Neuronal stem cell (in vitro differentiated cells): ENCODE measurements at regions not wholly inside any gene's neighbourhood (a gene's known extent, or its start where the extent isn't known, plus 50 kb on each side); places are given as distances from the start of the nearest gene placed in this dataset.

Experiments
- DNase-seq: peaks from one replicate; pipeline ENCODE4 v3.0.0-alpha.2; 2013; ENCODE audit warnings: low spot score
- H2AFZ ChIP-seq: one replicate; pipeline ENCODE4 v1.6.1; 2013; ENCODE audit warnings: mild to moderate bottlenecking, low read length, inconsistent platforms
- H2AK5ac ChIP-seq: 2 replicates; pipeline ENCODE4 v1.6.1; 2013; ENCODE audit warnings: low read depth, mild to moderate bottlenecking, inconsistent platforms, low read length, moderate library complexity, mixed read lengths
- H2BK120ac ChIP-seq: 2 replicates; pipeline ENCODE4 v1.6.1; 2013; ENCODE audit warnings: low read depth, mild to moderate bottlenecking, inconsistent platforms, low read length, moderate library complexity, mixed read lengths
- H2BK12ac ChIP-seq: one replicate; pipeline ENCODE4 v1.6.1; 2013; ENCODE audit warnings: low read length, inconsistent platforms
- H2BK15ac ChIP-seq: 2 replicates; pipeline ENCODE4 v1.6.1; 2013; ENCODE audit warnings: mild to moderate bottlenecking, low read length, inconsistent platforms, mixed read lengths
- H2BK5ac ChIP-seq: one replicate; pipeline ENCODE4 v1.6.1; 2013; ENCODE audit warnings: inconsistent platforms, mild to moderate bottlenecking, low read length, moderate library complexity
- H3K14ac ChIP-seq: one replicate; pipeline ENCODE4 v1.6.1; 2013; ENCODE audit warnings: low read length, inconsistent platforms
- H3K18ac ChIP-seq: 2 replicates; pipeline ENCODE4 v1.6.1; 2013; ENCODE audit warnings: low read length, inconsistent platforms
- H3K23ac ChIP-seq: 2 replicates; pipeline ENCODE4 v1.6.1; 2013; ENCODE audit warnings: low read depth, mild to moderate bottlenecking, mixed read lengths, low read length, inconsistent platforms; ENCODE audit not compliant: poor library complexity
- H3K27ac ChIP-seq: replicated peaks from 3 replicates; pipeline ENCODE4 v1.5.1; 2013; ENCODE audit warnings: low read length, inconsistent platforms
- H3K27me3 ChIP-seq, 3 experiments: 2 replicates each; pipeline ENCODE4 v1.6.1; 2013; ENCODE audit warnings: low read length in 3 of 3, mild to moderate bottlenecking in 2 of 3, inconsistent platforms in 1 of 3, low read depth in 1 of 3, mixed read lengths in 1 of 3, moderate library complexity in 1 of 3; ENCODE audit not compliant: control insufficient read depth in 3 of 3, insufficient read depth in 3 of 3
- H3K36me3 ChIP-seq, 2 donors: replicated peaks in 1 of 2; 2 replicates each; pipeline ENCODE4 v1.6.1; 2013; ENCODE audit warnings: low read length in 2 of 2; ENCODE audit not compliant: control insufficient read depth in 2 of 2, insufficient read depth in 2 of 2
- H3K4ac ChIP-seq: 2 replicates; pipeline ENCODE4 v1.6.1; 2013; ENCODE audit warnings: inconsistent platforms, mild to moderate bottlenecking, low read length, moderate library complexity
- H3K4me1 ChIP-seq, 2 donors: 1 replicate in 1 of 2; 2 replicates in 1 of 2; pipeline ENCODE4 v1.6.1; 2013; ENCODE audit warnings: low read length in 2 of 2, low read depth in 1 of 2; ENCODE audit not compliant: control insufficient read depth in 2 of 2, insufficient read depth in 1 of 2
- H3K4me2 ChIP-seq: one replicate; pipeline ENCODE4 v1.6.1; 2013; ENCODE audit warnings: mild to moderate bottlenecking, low read length, inconsistent platforms; ENCODE audit not compliant: insufficient read depth, poor library complexity, severe bottlenecking
- H3K4me3 ChIP-seq, 2 donors: 2 replicates each; pipeline ENCODE4 v1.5.1; 2013; ENCODE audit warnings: low read length in 2 of 2, mild to moderate bottlenecking in 2 of 2, inconsistent platforms in 1 of 2, moderate library complexity in 1 of 2
- H3K79me1 ChIP-seq: one replicate; pipeline ENCODE4 v1.6.1; 2013; ENCODE audit warnings: low read depth, mild to moderate bottlenecking, inconsistent platforms, low read length, moderate library complexity
- H3K9ac ChIP-seq: one replicate; pipeline ENCODE4 v1.6.1; 2013; ENCODE audit warnings: mild to moderate bottlenecking, low read depth, low read length, inconsistent platforms; ENCODE audit not compliant: poor library complexity
- H3K9me3 ChIP-seq, 2 donors: replicated peaks in 1 of 2; 2 replicates each; pipeline versions ENCODE3 to v1.6.1; 2013; ENCODE audit warnings: low read length in 2 of 2, mild to moderate bottlenecking in 2 of 2, inconsistent platforms in 1 of 2, low read depth in 1 of 2, mixed read lengths in 1 of 2, moderate library complexity in 1 of 2; ENCODE audit not compliant: control insufficient read depth in 2 of 2, insufficient read depth in 1 of 2
- H4K8ac ChIP-seq: one replicate; pipeline ENCODE4 v1.6.1; 2013; ENCODE audit warnings: low read depth, mild to moderate bottlenecking, inconsistent platforms, low read length, moderate library complexity
- H4K91ac ChIP-seq: one replicate; pipeline ENCODE4 v1.6.1; 2013; ENCODE audit warnings: low read length, low read depth, mild to moderate bottlenecking, inconsistent platforms; ENCODE audit not compliant: poor library complexity
- WGBS, 2 donors: extraction: QIAGEN DNeasy Blood & Tissue Kit; methylation state at CpG; one replicate each; pipeline ENCODE4 v1.1.7; 2013; ENCODE audit warnings: missing lambda C conversion rate in 2 of 2, mixed read lengths in 1 of 2; ENCODE audit not compliant: insufficient read length in 2 of 2, insufficient replicate concordance in 1 of 2; ENCODE audit errors: extremely low coverage in 2 of 2; 5-methylcytosine and 5-hydroxymethylcytosine counted together

DNA sequence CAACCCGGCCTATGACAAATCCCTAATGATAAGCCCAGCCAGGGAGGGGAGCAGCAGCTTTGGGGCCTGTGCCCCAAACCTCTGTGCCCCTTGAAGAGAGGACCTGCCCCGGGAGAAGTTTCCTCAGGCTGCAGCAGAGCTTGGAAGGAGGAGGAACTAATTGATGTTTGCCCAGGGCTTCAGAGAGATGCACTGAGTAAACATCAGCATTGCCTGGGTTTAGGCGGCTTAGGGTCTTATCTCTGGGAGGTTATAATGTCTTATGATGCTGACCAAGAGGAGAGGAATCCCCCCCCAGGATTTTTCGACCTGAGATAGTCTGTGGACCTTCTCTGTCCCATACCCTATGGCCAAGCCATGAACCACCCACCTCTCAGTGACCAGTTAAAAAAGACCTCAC, 148.7 kb upstream of the SDK2 start:
- H3K27ac ChIP-seq = no peak overlapping the region
- H3K4me1 ChIP-seq = peaks cover 0 to 5% of the 10 kb centered on the region in 2 donors
- H3K9me3 ChIP-seq = peaks cover 0 to 3% of the 10 kb centered on the region in 2 donors
- H3K4ac ChIP-seq = no peak overlapping the region
- H2BK12ac ChIP-seq = no peak overlapping the region
- H2AFZ ChIP-seq = no peak overlapping the region
- H3K14ac ChIP-seq = no peak overlapping the region
- no peak overlapping the region for H3K4me3 ChIP-seq
- no peak overlapping the region for H2AK5ac ChIP-seq
- no CpG with 5 or more reads among the region's 4 CpGs for WGBS, 2 donors
- no peak overlapping the region for H2BK5ac ChIP-seq
- DNase-seq = no peak
- no peak overlapping the region for H3K23ac ChIP-seq
- no peak overlapping the region for H4K8ac ChIP-seq
- no peak overlapping the region for H2BK120ac ChIP-seq
- H3K27me3 ChIP-seq = no peaks in the 10 kb centered on the region
- no peaks in the 10 kb centered on the region for H3K36me3 ChIP-seq
- no peaks in the 10 kb centered on the region for H3K79me1 ChIP-seq
- no peak overlapping the region for H4K91ac ChIP-seq
- no peak overlapping the region for H3K4me2 ChIP-seq
- H3K9ac ChIP-seq = no peak overlapping the region
- H3K18ac ChIP-seq = no peak overlapping the region
- H2BK15ac ChIP-seq = no peak overlapping the region

DNA sequence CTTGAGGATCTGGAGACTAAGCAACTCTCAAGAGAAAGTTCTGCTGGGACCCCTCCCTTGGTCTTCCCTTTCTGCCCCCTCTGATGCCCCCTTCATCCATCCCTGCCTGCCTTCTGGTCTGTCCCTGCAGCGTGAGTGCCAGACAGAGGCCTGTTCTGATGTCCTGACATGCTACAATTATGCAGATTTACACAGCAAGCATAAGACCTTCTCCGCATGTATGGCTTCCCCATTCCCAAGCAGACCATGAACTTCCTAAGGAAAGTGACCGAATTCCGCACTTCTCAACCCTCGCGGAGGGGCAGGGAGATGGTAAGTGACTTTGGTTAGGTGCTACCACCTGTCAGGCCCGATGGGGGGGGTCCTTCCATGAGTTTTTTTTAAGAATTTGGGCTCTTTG, 150.1 kb upstream of the SDK2 start:
- H2BK12ac ChIP-seq = no peak overlapping the region
- H2AFZ ChIP-seq = no peak overlapping the region
- H3K9ac ChIP-seq = no peak overlapping the region
- H3K14ac ChIP-seq = no peak overlapping the region
- no peak overlapping the region for H3K27ac ChIP-seq
- H2AK5ac ChIP-seq = peak overlapping the region; percentile 48
- WGBS, 2 donors = no CpG with 5 or more reads among the region's 7 CpGs
- H3K4ac ChIP-seq = no peak overlapping the region
- no peak overlapping the region for H4K8ac ChIP-seq
- no peaks in the 10 kb centered on the region for H3K79me1 ChIP-seq
- H3K4me1 ChIP-seq = peaks cover 0 to 3% of the 10 kb centered on the region in 2 donors
- no peak overlapping the region for H3K23ac ChIP-seq
- no peaks in the 10 kb centered on the region for H3K9me3 ChIP-seq
- H3K4me2 ChIP-seq = no peak overlapping the region
- H3K4me3 ChIP-seq = no peak overlapping the region
- H3K36me3 ChIP-seq = no peaks in the 10 kb centered on the region
- no peak for DNase-seq
- no peaks in the 10 kb centered on the region for H3K27me3 ChIP-seq
- H2BK5ac ChIP-seq = no peak overlapping the region
- no peak overlapping the region for H4K91ac ChIP-seq
- H3K18ac ChIP-seq = no peak overlapping the region
- no peak overlapping the region for H2BK15ac ChIP-seq
- H2BK120ac ChIP-seq = no peak overlapping the region

DNA sequence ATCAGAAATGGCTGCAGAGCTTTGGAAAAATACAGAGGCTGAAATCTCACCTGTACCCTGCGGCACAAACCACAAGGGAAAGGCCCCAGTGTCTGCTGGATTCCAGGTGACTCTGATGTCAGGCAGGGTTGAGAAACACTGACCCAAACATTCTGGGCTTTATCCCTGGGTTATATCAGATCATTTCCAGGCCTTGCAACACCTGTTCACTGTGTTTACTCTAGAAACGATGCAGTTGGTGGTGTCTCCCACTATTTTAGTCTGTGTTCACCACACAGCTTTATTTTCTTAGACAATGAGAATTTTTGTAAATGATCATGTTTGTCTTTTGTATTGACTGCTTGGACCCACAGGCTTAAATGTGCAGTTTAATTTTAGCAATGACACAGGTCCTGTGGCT, 151.5 kb upstream of the SDK2 start:
- no peak overlapping the region for H2AFZ ChIP-seq
- H2BK120ac ChIP-seq = no peak overlapping the region
- no peak overlapping the region for H2BK5ac ChIP-seq
- no peak overlapping the region for H3K23ac ChIP-seq
- no peak overlapping the region for H3K9ac ChIP-seq
- no peak overlapping the region for H3K4ac ChIP-seq
- H2AK5ac ChIP-seq = no peak overlapping the region
- no peaks in the 10 kb centered on the region for H3K27me3 ChIP-seq
- no peak overlapping the region for H4K91ac ChIP-seq
- peaks cover 0 to 3% of the 10 kb centered on the region in 2 donors for H3K4me1 ChIP-seq
- peak overlapping the region; percentile 23 for H3K14ac ChIP-seq
- H3K36me3 ChIP-seq = no peaks in the 10 kb centered on the region
- H2BK12ac ChIP-seq = no peak overlapping the region
- H4K8ac ChIP-seq = no peak overlapping the region
- no peak overlapping the region for H3K4me2 ChIP-seq
- no peaks in the 10 kb centered on the region for H3K9me3 ChIP-seq
- no CpG with 5 or more reads among the region's 2 CpGs for WGBS, 2 donors
- no peak overlapping the region for H3K4me3 ChIP-seq
- H3K27ac ChIP-seq = no peak overlapping the region
- no peak overlapping the region for H3K18ac ChIP-seq
- peak overlapping the region; percentile 12 for H2BK15ac ChIP-seq
- DNase-seq = no peak
- H3K79me1 ChIP-seq = no peaks in the 10 kb centered on the region

DNA sequence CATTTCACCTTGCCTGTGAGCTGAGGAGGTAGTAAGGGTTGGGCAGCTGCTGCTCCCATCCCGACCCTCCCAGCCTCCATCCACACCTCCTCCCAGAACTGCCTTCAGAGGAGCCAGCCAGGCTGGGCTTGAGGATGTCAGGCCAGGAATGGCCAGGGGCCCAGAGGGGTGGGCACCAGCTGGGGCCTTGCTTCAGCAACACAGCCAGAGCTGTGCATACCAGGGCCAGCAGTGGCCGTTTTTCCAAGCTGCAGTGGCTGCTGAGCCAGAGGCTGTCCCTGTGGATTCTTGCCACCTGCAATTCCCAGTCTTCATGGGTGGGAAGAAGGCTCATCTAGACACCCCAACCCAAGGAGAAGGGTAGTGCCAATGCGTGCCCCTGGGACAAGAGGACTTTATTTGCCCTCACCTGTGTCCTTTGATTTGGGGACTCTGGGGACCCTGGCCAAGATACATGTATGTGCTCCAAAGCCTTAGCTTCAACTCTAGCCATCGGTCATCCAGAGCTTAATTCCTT, 153.4 kb upstream of the SDK2 start:
- no peak overlapping the region for H3K23ac ChIP-seq
- no peak overlapping the region for H3K9ac ChIP-seq
- H3K79me1 ChIP-seq = no peaks in the 10 kb centered on the region
- H3K9me3 ChIP-seq = no peaks in the 10 kb centered on the region
- H3K4me1 ChIP-seq = peaks cover 0 to 2% of the 10 kb centered on the region in 2 donors
- H3K4me3 ChIP-seq = no peak overlapping the region
- H3K4ac ChIP-seq = no peak overlapping the region
- H3K4me2 ChIP-seq = no peak overlapping the region
- no peak overlapping the region for H2BK5ac ChIP-seq
- no peak overlapping the region for H4K91ac ChIP-seq
- H3K27me3 ChIP-seq = no peaks in the 10 kb centered on the region
- peak overlapping the region; percentile 72 for H2AK5ac ChIP-seq
- no peak overlapping the region for H3K14ac ChIP-seq
- DNase-seq = no peak
- H3K27ac ChIP-seq = no peak overlapping the region
- H2BK12ac ChIP-seq = no peak overlapping the region
- no peaks in the 10 kb centered on the region for H3K36me3 ChIP-seq
- H4K8ac ChIP-seq = peak overlapping the region; percentile 52
- H2AFZ ChIP-seq = no peak overlapping the region
- H2BK120ac ChIP-seq = peak overlapping the region; percentile 1
- no CpG with 5 or more reads among the region's 4 CpGs for WGBS, 2 donors
- no peak overlapping the region for H2BK15ac ChIP-seq
- H3K18ac ChIP-seq = peak overlapping the region; percentile 11
